HEK293 (cell line): ENCODE measurements at regions not wholly inside any gene's neighbourhood (a gene's known extent, or its start where the extent isn't known, plus 50 kb on each side); places are given as distances from the start of the nearest gene placed in this dataset.

ENCODE experiments used
- CTCF ChIA-PET: fragments of 350-600 bp; formaldehyde crosslinking; extraction: SDS; loops from one replicate; lab custom pipeline; 2021; ENCODE audit warnings: antibody characterized with exemption; lab: Yijun Ruan, JAX
- POLR2A ChIA-PET: fragments of 300-600 bp; formaldehyde crosslinking; extraction: SDS; loops from one replicate; lab custom pipeline; 2020; ENCODE audit warnings: antibody characterized with exemption, inconsistent platforms; lab: Yijun Ruan, JAX
- H3K27ac ChIP-seq: fragments of 200-500 bp; sonication (Bioruptor generic); 2 replicates; pipeline ENCODE4 v1.5.1; 2014; ENCODE audit warnings: low read depth, low read length, control low read depth, inconsistent platforms; ENCODE audit errors: extremely low read depth
- H3K36me3 ChIP-seq, 2 experiments: fragments of 200-500 bp in 1 of 2; sonication (Bioruptor generic) in 1 of 2; 1 replicate in 1 of 2; 2 replicates in 1 of 2; pipeline ENCODE4 v1.5.1; 2014 to 2017; ENCODE audit warnings: inconsistent platforms in 2 of 2, low read length in 2 of 2; ENCODE audit not compliant: control insufficient read depth in 2 of 2, insufficient read depth in 1 of 2
- H3K4me1 ChIP-seq: fragments of 200-500 bp; sonication (Bioruptor generic); 2 replicates; pipeline ENCODE4 v1.5.1; 2014; ENCODE audit warnings: mild to moderate bottlenecking, low read length, inconsistent platforms; ENCODE audit not compliant: control insufficient read depth, insufficient read depth
- H3K4me3 ChIP-seq: 2 replicates; pipeline ENCODE4 v1.5.1; 2011; ENCODE audit warnings: low read depth, mild to moderate bottlenecking, control low read depth, low read length, moderate library complexity
- H3K9me3 ChIP-seq: fragments of 200-500 bp; sonication (Bioruptor generic); 2 replicates; pipeline ENCODE4 v1.5.1; 2014; ENCODE audit warnings: low read depth, low read length, inconsistent platforms; ENCODE audit not compliant: control insufficient read depth, insufficient read depth
- KLF1 ChIP-seq: fragments of 450-650 bp; formaldehyde crosslinking; IDR thresholded peaks from 2 replicates; pipeline ENCODE4 v1.5.1; 2016; ENCODE audit warnings: missing biosample characterization, missing genetic modification characterization
- KLF9 ChIP-seq: fragments of 450-650 bp; formaldehyde crosslinking; IDR thresholded peaks from 2 replicates; pipeline ENCODE4 v1.5.1; 2016; ENCODE audit warnings: missing biosample characterization, missing genetic modification characterization, low read depth
- MEIS1 ChIP-seq: sonication (generic); formaldehyde crosslinking; IDR thresholded peaks from 2 replicates; pipeline ENCODE4 v1.8.1; 2022; ENCODE audit warnings: missing genetic modification reagents, mild to moderate bottlenecking, borderline replicate concordance
- RBAK ChIP-seq: fragments of 450-650 bp; formaldehyde crosslinking; IDR thresholded peaks from 2 replicates; pipeline ENCODE4 v1.5.1; 2016; ENCODE audit warnings: missing biosample characterization, missing genetic modification characterization
- ZBTB17 ChIP-seq: fragments of 450-650 bp; formaldehyde crosslinking; IDR thresholded peaks from 2 replicates; pipeline ENCODE4 v1.5.1; 2016; ENCODE audit warnings: missing biosample characterization, missing genetic modification characterization
- ZBTB48 ChIP-seq: fragments of 450-650 bp; formaldehyde crosslinking; IDR thresholded peaks from 2 replicates; pipeline ENCODE4 v1.5.1; 2016; ENCODE audit warnings: missing biosample characterization, missing genetic modification characterization
- ZFP69B ChIP-seq: fragments of 450-650 bp; formaldehyde crosslinking; IDR thresholded peaks from 2 replicates; pipeline ENCODE4 v1.5.1; 2016; ENCODE audit warnings: missing biosample characterization, missing genetic modification characterization
- ZNF121 ChIP-seq: fragments of 450-650 bp; formaldehyde crosslinking; IDR thresholded peaks from 2 replicates; pipeline ENCODE4 v1.5.1; 2016; ENCODE audit warnings: missing biosample characterization, missing genetic modification characterization
- ZNF2 ChIP-seq: fragments of 450-650 bp; formaldehyde crosslinking; IDR thresholded peaks from 2 replicates; pipeline ENCODE4 v1.5.1; 2016; ENCODE audit warnings: missing biosample characterization, missing genetic modification characterization
- ZNF239 ChIP-seq: fragments of 450-650 bp; formaldehyde crosslinking; IDR thresholded peaks from 2 replicates; pipeline ENCODE4 v1.5.1; 2016; ENCODE audit warnings: missing biosample characterization, missing genetic modification characterization
- ZNF391 ChIP-seq: fragments of 450-650 bp; formaldehyde crosslinking; IDR thresholded peaks from 2 replicates; pipeline ENCODE4 v1.5.1; 2016; ENCODE audit warnings: low read depth, missing biosample characterization, missing genetic modification characterization, borderline replicate concordance
- ZNF510 ChIP-seq: fragments of 450-650 bp; formaldehyde crosslinking; IDR thresholded peaks from 2 replicates; pipeline ENCODE4 v1.5.1; 2018; ENCODE audit warnings: mild to moderate bottlenecking, missing genetic modification characterization, missing biosample characterization; ENCODE audit not compliant: insufficient replicate concordance
- ZNF514 ChIP-seq: fragments of 450-650 bp; formaldehyde crosslinking; IDR thresholded peaks from 2 replicates; pipeline ENCODE4 v1.5.1; 2016; ENCODE audit warnings: missing biosample characterization, missing genetic modification characterization
- ZNF529 ChIP-seq: fragments of 450-650 bp; formaldehyde crosslinking; IDR thresholded peaks from 2 replicates; pipeline ENCODE4 v1.5.1; 2017; ENCODE audit warnings: missing genetic modification characterization, missing biosample characterization; ENCODE audit not compliant: insufficient replicate concordance
- ZNF560 ChIP-seq: fragments of 450-650 bp; formaldehyde crosslinking; IDR thresholded peaks from 2 replicates; pipeline ENCODE4 v1.5.1; 2017; ENCODE audit warnings: missing biosample characterization, missing genetic modification characterization, borderline replicate concordance
- ZNF658 ChIP-seq: fragments of 450-650 bp; formaldehyde crosslinking; IDR thresholded peaks from 2 replicates; pipeline ENCODE4; 2016; ENCODE audit warnings: missing biosample characterization, missing genetic modification characterization
- ZNF747 ChIP-seq: fragments of 450-650 bp; formaldehyde crosslinking; IDR thresholded peaks from 2 replicates; pipeline ENCODE4 v1.5.1; 2016; ENCODE audit warnings: missing biosample characterization, missing genetic modification characterization
- ZNF837 ChIP-seq: fragments of 450-650 bp; formaldehyde crosslinking; IDR thresholded peaks from 2 replicates; pipeline ENCODE4 v1.5.1; 2016; ENCODE audit warnings: missing biosample characterization, missing genetic modification characterization
- ZSCAN16 ChIP-seq: fragments of 450-650 bp; formaldehyde crosslinking; IDR thresholded peaks from 2 replicates; pipeline ENCODE4 v1.5.1; 2016; ENCODE audit warnings: missing biosample characterization, missing genetic modification characterization
- TF ChIP-seq, protein P1 (sequence below): fragments of 450-650 bp; formaldehyde crosslinking; IDR thresholded peaks from 2 replicates; pipeline ENCODE4 v1.5.1; 2016; ENCODE audit warnings: missing biosample characterization, missing genetic modification characterization, borderline replicate concordance
- TF ChIP-seq, protein P2 (sequence below): fragments of 450-650 bp; formaldehyde crosslinking; IDR thresholded peaks from 2 replicates; pipeline ENCODE4 v1.5.1; 2016; ENCODE audit warnings: missing biosample characterization, missing genetic modification characterization
- TF ChIP-seq, protein P3 (sequence below): fragments of 450-650 bp; formaldehyde crosslinking; IDR thresholded peaks from 2 replicates; pipeline ENCODE4 v1.5.1; 2016; ENCODE audit warnings: missing biosample characterization, missing genetic modification characterization
- TF ChIP-seq, protein P4 (sequence below): fragments of 450-650 bp; formaldehyde crosslinking; IDR thresholded peaks from 2 replicates; pipeline ENCODE4 v1.5.1; 2016; ENCODE audit warnings: missing biosample characterization, missing genetic modification characterization

DNA sequence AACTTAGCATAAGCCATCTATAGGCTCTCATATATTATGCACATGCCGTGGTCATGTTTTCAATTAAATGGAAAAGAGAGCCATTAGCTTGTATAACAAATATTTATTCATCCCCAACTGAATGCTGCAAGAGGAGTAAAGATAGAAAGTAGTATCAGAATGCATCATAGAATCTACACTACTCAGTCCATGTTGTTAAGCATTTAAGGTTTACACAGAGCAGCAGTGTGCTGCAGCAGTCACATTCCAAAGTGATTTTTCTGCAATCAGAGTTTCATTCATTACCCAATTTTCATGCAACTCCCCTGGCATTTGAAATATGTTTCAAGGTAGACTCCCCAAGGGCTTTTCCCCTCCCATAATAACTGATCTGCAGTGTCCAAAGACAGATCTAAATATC lies 82.2 kb upstream of the LMO3 start:
- ChIA-PET POLR2A (no interaction called here), CTCF (no interaction called here)
- H3K36me3 ChIP-seq, result no peaks in the 10 kb centered on the region

DNA sequence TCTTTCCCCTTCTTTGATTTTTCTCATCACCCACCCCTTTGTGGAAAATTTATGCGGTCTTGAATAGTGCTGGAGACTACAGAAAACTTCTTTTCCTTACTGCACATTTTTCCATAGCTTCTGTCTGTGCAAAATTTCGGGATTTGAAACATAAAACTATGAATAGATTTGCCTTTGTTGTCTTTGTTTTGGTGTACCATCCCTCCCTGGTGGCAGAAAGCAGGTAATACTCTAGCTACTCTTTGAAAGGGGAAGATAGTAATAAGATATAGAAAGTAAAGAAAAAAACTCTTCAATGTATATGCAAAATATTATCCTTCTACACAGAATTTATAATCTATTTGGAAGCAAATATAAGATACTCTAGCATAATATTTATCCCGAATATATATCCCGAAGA lies 79.1 kb upstream of the LMO3 start:
- no peaks in the 10 kb centered on the region for H3K4me1 ChIP-seq
- H3K4me3 ChIP-seq, result no peak overlapping the region
- CTCF ChIA-PET, result interaction anchor here (0.7 kb wide), 1 partner anchor 615 kb away, joined by 6 read pairs; no protein-coding TSS in a partner anchor
- H3K9me3 ChIP-seq, result no peaks in the 10 kb centered on the region
- H3K27ac ChIP-seq, result no peak overlapping the region
- TF ChIP-seq ZNF121 (tag by site-specific recombination), result no peak
- TF ChIP-seq ZNF510 (tag by site-specific recombination), result no peak
- TF ChIP-seq ZNF2 (tag by site-specific recombination), result no peak
- no peak for TF ChIP-seq ZNF514 (tag by site-specific recombination)
- no peak for TF ChIP-seq ZNF529
- no peak for TF ChIP-seq ZNF239
- no peak for TF ChIP-seq ZSCAN16
- H3K36me3 ChIP-seq, result no peaks in the 10 kb centered on the region
- POLR2A ChIA-PET, result no interaction called here

More for the DNA sequence above, 82.2 kb upstream of the LMO3 start:
- no peak overlapping the region for H3K4me3 ChIP-seq
- no peak for TF ChIP-seq ZFP69B (tag by site-specific recombination)
- TF ChIP-seq, all 188 proteins: peak for 0
- H3K27ac ChIP-seq, result no peak overlapping the region
- no peaks in the 10 kb centered on the region for H3K9me3 ChIP-seq
- no peaks in the 10 kb centered on the region for H3K4me1 ChIP-seq

DNA sequence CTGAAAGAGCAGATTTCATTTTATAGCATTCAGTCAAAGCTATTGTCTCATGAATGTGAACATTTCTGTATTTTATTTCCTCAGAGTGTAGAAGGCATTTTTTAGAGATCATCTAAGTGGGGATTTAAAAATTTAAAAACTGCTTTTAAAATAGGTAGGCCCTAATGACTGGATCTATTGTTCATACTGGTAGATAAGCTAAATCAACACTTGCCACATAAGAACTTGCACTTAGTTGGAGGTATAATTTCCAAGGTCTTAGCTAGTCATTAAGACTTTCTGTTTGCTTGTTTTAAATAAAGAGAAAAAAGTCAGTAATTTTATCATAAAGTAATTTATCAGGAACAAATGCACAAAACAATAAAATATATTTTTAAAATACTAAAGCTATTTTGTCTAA lies 75.2 kb upstream of the LMO3 start:
- TF ChIP-seq KLF1 (tag by site-specific recombination), result no peak
- TF ChIP-seq ZBTB17, result no peak
- no peak for TF ChIP-seq MEIS1 (CRISPR knock-in tag)
- TF ChIP-seq ZNF658 (tag by site-specific recombination), result no peak
- no peak for TF ChIP-seq ZBTB48
- TF ChIP-seq ZNF837 (tag by site-specific recombination), result no peak
- TF ChIP-seq, protein P1, sequence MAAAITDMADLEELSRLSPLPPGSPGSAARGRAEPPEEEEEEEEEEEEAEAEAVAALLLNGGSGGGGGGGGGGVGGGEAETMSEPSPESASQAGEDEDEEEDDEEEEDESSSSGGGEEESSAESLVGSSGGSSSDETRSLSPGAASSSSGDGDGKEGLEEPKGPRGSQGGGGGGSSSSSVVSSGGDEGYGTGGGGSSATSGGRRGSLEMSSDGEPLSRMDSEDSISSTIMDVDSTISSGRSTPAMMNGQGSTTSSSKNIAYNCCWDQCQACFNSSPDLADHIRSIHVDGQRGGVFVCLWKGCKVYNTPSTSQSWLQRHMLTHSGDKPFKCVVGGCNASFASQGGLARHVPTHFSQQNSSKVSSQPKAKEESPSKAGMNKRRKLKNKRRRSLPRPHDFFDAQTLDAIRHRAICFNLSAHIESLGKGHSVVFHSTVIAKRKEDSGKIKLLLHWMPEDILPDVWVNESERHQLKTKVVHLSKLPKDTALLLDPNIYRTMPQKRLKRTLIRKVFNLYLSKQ (tag by site-specific recombination), result no peak
- no peak for TF ChIP-seq ZNF747 (tag by site-specific recombination)
- TF ChIP-seq RBAK (tag by site-specific recombination), result no peak
- TF ChIP-seq, all 188 proteins: peak for 0
- Histone ChIP-seq H3K9me3 (no peaks in the 10 kb centered on the region), H3K36me3 (no peaks in the 10 kb centered on the region), H3K27ac (no peak overlapping the region), H3K4me3 (no peak overlapping the region), H3K4me1 (no peaks in the 10 kb centered on the region)
- POLR2A ChIA-PET, result no interaction called here
- CTCF ChIA-PET, result interaction anchor here (0.6 kb wide), 1 partner anchor 25 kb away, joined by 3 read pairs; no protein-coding TSS in a partner anchor

DNA sequence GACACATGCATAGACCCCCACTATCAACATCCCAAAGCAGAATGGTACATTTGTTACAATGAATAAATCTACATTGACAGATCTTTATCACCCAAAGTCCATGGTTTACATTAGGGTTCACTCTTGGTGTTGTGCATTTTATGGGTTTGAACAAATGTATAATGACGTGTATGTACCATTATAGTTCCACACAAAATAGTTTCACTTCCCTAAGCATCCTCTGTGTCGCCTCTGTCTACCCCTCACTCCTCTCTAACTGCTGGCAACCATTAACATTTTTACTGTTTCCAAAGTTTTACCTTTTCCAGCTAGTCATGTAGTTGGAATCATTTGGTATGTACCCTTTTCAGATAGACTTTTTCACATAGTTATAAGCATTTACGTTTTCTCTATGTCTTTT lies 69.5 kb upstream of the LMO3 start:
- H3K27ac ChIP-seq, result no peak overlapping the region
- no peaks in the 10 kb centered on the region for H3K4me1 ChIP-seq
- no peak overlapping the region for H3K4me3 ChIP-seq
- no peaks in the 10 kb centered on the region for H3K9me3 ChIP-seq
- POLR2A ChIA-PET, result no interaction called here
- H3K36me3 ChIP-seq, result no peaks in the 10 kb centered on the region
- CTCF ChIA-PET, result no interaction called here
- TF ChIP-seq ZNF747 (tag by site-specific recombination), result no peak
- no peak for TF ChIP-seq KLF9 (tag by site-specific recombination)
- TF ChIP-seq, protein P2, sequence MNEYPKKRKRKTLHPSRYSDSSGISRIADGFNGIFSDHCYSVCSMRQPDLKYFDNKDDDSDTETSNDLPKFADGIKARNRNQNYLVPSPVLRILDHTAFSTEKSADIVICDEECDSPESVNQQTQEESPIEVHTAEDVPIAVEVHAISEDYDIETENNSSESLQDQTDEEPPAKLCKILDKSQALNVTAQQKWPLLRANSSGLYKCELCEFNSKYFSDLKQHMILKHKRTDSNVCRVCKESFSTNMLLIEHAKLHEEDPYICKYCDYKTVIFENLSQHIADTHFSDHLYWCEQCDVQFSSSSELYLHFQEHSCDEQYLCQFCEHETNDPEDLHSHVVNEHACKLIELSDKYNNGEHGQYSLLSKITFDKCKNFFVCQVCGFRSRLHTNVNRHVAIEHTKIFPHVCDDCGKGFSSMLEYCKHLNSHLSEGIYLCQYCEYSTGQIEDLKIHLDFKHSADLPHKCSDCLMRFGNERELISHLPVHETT (tag by site-specific recombination), result no peak
- TF ChIP-seq ZNF391 (tag by site-specific recombination), result no peak
- TF ChIP-seq, protein P3, sequence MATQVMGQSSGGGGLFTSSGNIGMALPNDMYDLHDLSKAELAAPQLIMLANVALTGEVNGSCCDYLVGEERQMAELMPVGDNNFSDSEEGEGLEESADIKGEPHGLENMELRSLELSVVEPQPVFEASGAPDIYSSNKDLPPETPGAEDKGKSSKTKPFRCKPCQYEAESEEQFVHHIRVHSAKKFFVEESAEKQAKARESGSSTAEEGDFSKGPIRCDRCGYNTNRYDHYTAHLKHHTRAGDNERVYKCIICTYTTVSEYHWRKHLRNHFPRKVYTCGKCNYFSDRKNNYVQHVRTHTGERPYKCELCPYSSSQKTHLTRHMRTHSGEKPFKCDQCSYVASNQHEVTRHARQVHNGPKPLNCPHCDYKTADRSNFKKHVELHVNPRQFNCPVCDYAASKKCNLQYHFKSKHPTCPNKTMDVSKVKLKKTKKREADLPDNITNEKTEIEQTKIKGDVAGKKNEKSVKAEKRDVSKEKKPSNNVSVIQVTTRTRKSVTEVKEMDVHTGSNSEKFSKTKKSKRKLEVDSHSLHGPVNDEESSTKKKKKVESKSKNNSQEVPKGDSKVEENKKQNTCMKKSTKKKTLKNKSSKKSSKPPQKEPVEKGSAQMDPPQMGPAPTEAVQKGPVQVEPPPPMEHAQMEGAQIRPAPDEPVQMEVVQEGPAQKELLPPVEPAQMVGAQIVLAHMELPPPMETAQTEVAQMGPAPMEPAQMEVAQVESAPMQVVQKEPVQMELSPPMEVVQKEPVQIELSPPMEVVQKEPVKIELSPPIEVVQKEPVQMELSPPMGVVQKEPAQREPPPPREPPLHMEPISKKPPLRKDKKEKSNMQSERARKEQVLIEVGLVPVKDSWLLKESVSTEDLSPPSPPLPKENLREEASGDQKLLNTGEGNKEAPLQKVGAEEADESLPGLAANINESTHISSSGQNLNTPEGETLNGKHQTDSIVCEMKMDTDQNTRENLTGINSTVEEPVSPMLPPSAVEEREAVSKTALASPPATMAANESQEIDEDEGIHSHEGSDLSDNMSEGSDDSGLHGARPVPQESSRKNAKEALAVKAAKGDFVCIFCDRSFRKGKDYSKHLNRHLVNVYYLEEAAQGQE (tag by site-specific recombination), result no peak
- no peak for TF ChIP-seq ZNF560 (tag by site-specific recombination)
- TF ChIP-seq, protein P4, sequence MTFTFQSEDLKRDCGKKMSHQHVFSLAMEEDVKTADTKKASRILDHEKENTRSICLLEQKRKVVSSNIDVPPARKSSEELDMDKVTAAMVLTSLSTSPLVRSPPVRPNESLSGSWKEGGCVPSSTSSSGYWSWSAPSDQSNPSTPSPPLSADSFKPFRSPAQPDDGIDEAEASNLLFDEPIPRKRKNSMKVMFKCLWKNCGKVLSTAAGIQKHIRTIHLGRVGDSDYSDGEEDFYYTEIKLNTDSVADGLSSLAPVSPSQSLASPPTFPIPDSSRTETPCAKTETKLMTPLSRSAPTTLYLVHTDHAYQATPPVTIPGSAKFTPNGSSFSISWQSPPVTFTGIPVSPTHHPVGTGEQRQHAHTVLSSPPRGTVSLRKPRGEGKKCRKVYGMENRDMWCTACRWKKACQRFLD (tag by site-specific recombination), result no peak
